A549 (cell line): ENCODE measurements at regions not wholly inside any gene's neighbourhood (a gene's known extent, or its start where the extent isn't known, plus 50 kb on each side); places are given as distances from the start of the nearest gene placed in this dataset.

Source experiments
- ATAC-seq, 2 experiments: fragments of 200-7000 bp in 1 of 2; fragments of >200 bp in 1 of 2; cut with Nextera tagmentation in 1 of 2; cut with Tn5 transposase in 1 of 2; 3 replicates each; pipeline versions ENCODE4 v1.8.0 to v1.9.1; 2018 to 2020; ENCODE audit warnings: mild to moderate bottlenecking in 1 of 2, moderate library complexity in 1 of 2
- CTCF ChIA-PET: fragments of 300-600 bp; sonication (Branson Sonifier 250); formaldehyde crosslinking; extraction: SDS; loops from one replicate; lab custom pipeline; 2021; ENCODE audit warnings: antibody characterized with exemption, inconsistent platforms; lab: Yijun Ruan, JAX
- POLR2A ChIA-PET: fragments of 350-600 bp; formaldehyde crosslinking; extraction: SDS; loops from one replicate; lab custom pipeline; 2021; ENCODE audit warnings: antibody characterized with exemption, inconsistent platforms; lab: Yijun Ruan, JAX
- DNase-seq, 2 experiments: peaks; one replicate each; pipeline versions ENCODE4 v3.0.0 to v3.0.0-alpha.2; 2011 to 2016; ENCODE audit warnings: low read depth in 1 of 2, low spot score in 1 of 2
- FAIRE-seq: peaks from 2 replicates; lab custom pipeline; 2011; peaks lifted over from hg19 to GRCh38; lab: Jason Lieb, UNC
- H3K27ac ChIP-seq, 2 experiments: fragments of >200 bp; sonication (Bioruptor Twin); formaldehyde crosslinking; 3 replicates each; pipeline ENCODE4 v1.5.1; 2016 to 2017
- H3K4me1 ChIP-seq: fragments of >200 bp; sonication (Bioruptor Twin); formaldehyde crosslinking; 3 replicates; pipeline ENCODE4 v1.6.1; 2016
- H3K4me2 ChIP-seq: fragments of >200 bp; sonication (Bioruptor Twin); formaldehyde crosslinking; 3 replicates; pipeline ENCODE4 v1.6.1; 2016
- H3K4me3 ChIP-seq: fragments of >200 bp; sonication (Bioruptor Twin); formaldehyde crosslinking; 3 replicates; pipeline ENCODE4 v1.5.1; 2016
- H3K9me3 ChIP-seq: fragments of >200 bp; sonication (Bioruptor Twin); formaldehyde crosslinking; 3 replicates; pipeline ENCODE4 v1.6.1; 2016
- BHLHE40 ChIP-seq: IDR thresholded peaks from 2 replicates; pipeline ENCODE4 v1.6.1; 2012; ENCODE audit warnings: low read depth, low read length, inconsistent platforms
- CBX2 ChIP-seq: fragments of 200-600 bp; sonication (generic); IDR thresholded peaks from 2 replicates; pipeline ENCODE4 v1.6.1; 2016; ENCODE audit warnings: low read depth, mild to moderate bottlenecking, borderline replicate concordance
- CEBPB ChIP-seq, 2 experiments: fragments of >200 bp in 1 of 2; sonication (Bioruptor Twin) in 1 of 2; formaldehyde crosslinking in 1 of 2; IDR thresholded peaks; 2 replicates each; pipeline ENCODE4 v1.6.1; 2012 to 2016
- CHD4 ChIP-seq: fragments of 200-600 bp; sonication (generic); IDR thresholded peaks from 2 replicates; pipeline ENCODE4 v1.6.1; 2016; ENCODE audit warnings: antibody characterized with exemption, mild to moderate bottlenecking, borderline replicate concordance
- EP300 ChIP-seq, 2 experiments: fragments of >200 bp; sonication (Bioruptor Twin); formaldehyde crosslinking; IDR thresholded peaks; 2 replicates in 1 of 2; 3 replicates in 1 of 2; pipeline ENCODE4 v1.6.1; 2016 to 2017
- ESRRA ChIP-seq: fragments of 150-350 bp; IDR thresholded peaks from 2 replicates; pipeline ENCODE4 v1.6.1; 2014; ENCODE audit warnings: mild to moderate bottlenecking, low read length, borderline replicate concordance
- FOSB ChIP-seq: fragments of 250-450 bp; sonication (Bioruptor Pico); IDR thresholded peaks from 2 replicates; pipeline ENCODE4 v1.5.0; 2020; ENCODE audit warnings: mild to moderate bottlenecking, moderate library complexity
- FOXS1 ChIP-seq: fragments of 250-450 bp; sonication (Bioruptor Pico); IDR thresholded peaks from 2 replicates; pipeline ENCODE4 v1.5.0; 2020; ENCODE audit warnings: mild to moderate bottlenecking, moderate library complexity
- GATA3 ChIP-seq: IDR thresholded peaks from 2 replicates; pipeline ENCODE4 v1.6.1; 2012; ENCODE audit warnings: borderline replicate concordance
- HDAC2 ChIP-seq: fragments of 200-600 bp; sonication (generic); IDR thresholded peaks from 2 replicates; pipeline ENCODE4 v1.6.1; 2016
- HEYL ChIP-seq: fragments of 250-450 bp; sonication (Bioruptor Pico); IDR thresholded peaks from 2 replicates; pipeline ENCODE4 v1.8.0; 2021; ENCODE audit warnings: mild to moderate bottlenecking, moderate library complexity
- KDM5A ChIP-seq: fragments of 200-600 bp; sonication (generic); IDR thresholded peaks from 2 replicates; pipeline ENCODE4 v1.6.1; 2016; ENCODE audit warnings: antibody characterized with exemption, mild to moderate bottlenecking
- MAFK ChIP-seq: fragments of 450-650 bp; IDR thresholded peaks from 2 replicates; pipeline ENCODE4 v1.6.1; 2014; ENCODE audit not compliant: partially characterized antibody
- MAZ ChIP-seq: fragments of 150-350 bp; IDR thresholded peaks from 2 replicates; pipeline ENCODE4 v1.6.1; 2014; ENCODE audit warnings: antibody characterized with exemption, low read depth, low read length, borderline replicate concordance
- NFE2L2 ChIP-seq: fragments of 150-350 bp; conservative IDR thresholded peaks from 2 replicates; pipeline ENCODE4 v1.6.1; 2014; ENCODE audit warnings: low read length
- NR3C1 ChIP-seq: fragments of >200 bp; sonication (Bioruptor Twin); formaldehyde crosslinking; IDR thresholded peaks from 3 replicates; pipeline ENCODE4 v1.6.1; 2017
- POLR2A ChIP-seq: IDR thresholded peaks from 2 replicates; pipeline ENCODE4 v1.6.1; 2012; ENCODE audit warnings: mild to moderate bottlenecking, low read length
- RNF2 ChIP-seq: fragments of 200-600 bp; sonication (generic); IDR thresholded peaks from 2 replicates; pipeline ENCODE4 v1.6.1; 2016; ENCODE audit warnings: low read depth, mild to moderate bottlenecking, antibody characterized with exemption, moderate library complexity, borderline replicate concordance
- SREBF2 ChIP-seq: fragments of 450-650 bp; IDR thresholded peaks from 2 replicates; pipeline ENCODE4 v1.6.1; 2014; ENCODE audit warnings: mild to moderate bottlenecking, moderate library complexity
- TFCP2L1 ChIP-seq: fragments of 250-450 bp; sonication (Bioruptor Pico); IDR thresholded peaks from 2 replicates; pipeline ENCODE4 v1.5.0; 2021; ENCODE audit warnings: mild to moderate bottlenecking
- USF2 ChIP-seq: fragments of 450-650 bp; IDR thresholded peaks from 2 replicates; pipeline ENCODE4 v1.6.1; 2014; ENCODE audit warnings: antibody characterized with exemption
- ZFP36 ChIP-seq: fragments of 450-650 bp; IDR thresholded peaks from 2 replicates; pipeline ENCODE4 v1.6.1; 2014; ENCODE audit warnings: borderline replicate concordance; ENCODE audit not compliant: partially characterized antibody
- WGBS: methylation state at CpG from one replicate; pipeline ENCODE4 v1.1.6; 2017; ENCODE audit errors: missing lambda C conversion rate; 5-methylcytosine and 5-hydroxymethylcytosine counted together
- TF ChIP-seq, protein P1 (sequence below): fragments of >200 bp; sonication (Bioruptor Twin); formaldehyde crosslinking; IDR thresholded peaks from 2 replicates; pipeline ENCODE4 v1.6.1; 2016
- TF ChIP-seq, protein P2 (sequence below): fragments of 150-350 bp; IDR thresholded peaks from 2 replicates; pipeline ENCODE4 v1.6.1; 2014; ENCODE audit warnings: low read depth, mild to moderate bottlenecking, low read length

- Histone ChIP-seq H3K4me2 (no peak overlapping the region; the same call in 2 of the 3 replicates), H3K9me3 (no peaks in the 10 kb centered on the region), H3K27ac (peak overlapping the region; percentile 67 to 76; a peak in 5 of 6 replicates), H3K4me1 (peaks cover 43% of the 10 kb centered on the region), H3K4me3 (no peak overlapping the region)
- POLR2A ChIA-PET: no interaction called here
- 93% methylated on average over 9 of the region's 9 CpGs for WGBS
- FAIRE-seq: no peak
- no peak for DNase-seq
- no peak for ATAC-seq
- TF ChIP-seq HEYL (CRISPR knock-in tag) (no peak), TFCP2L1 (CRISPR knock-in tag) (no peak), CBX2 (no peak), GATA3 (no peak), HDAC2 (no peak), FOSB (CRISPR knock-in tag) (no peak), NR3C1 (no peak), CEBPB (IDR thresholded peaks at IDR 0.05) (no peak), KDM5A (no peak), BHLHE40 (no peak)
- TF ChIP-seq, protein P1, sequence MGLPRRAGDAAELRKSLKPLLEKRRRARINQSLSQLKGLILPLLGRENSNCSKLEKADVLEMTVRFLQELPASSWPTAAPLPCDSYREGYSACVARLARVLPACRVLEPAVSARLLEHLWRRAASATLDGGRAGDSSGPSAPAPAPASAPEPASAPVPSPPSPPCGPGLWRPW: no peak
- CTCF ChIA-PET: interaction anchor here (0.9 to 4.5 kb wide), 6 partner anchors 10 to 29 kb away, joined by 3 to 47 read pairs (median 3); no protein-coding TSS in a partner anchor
Observed at GRCh38 chr10:110365356-110366143, 60.8 kb upstream of the SMNDC1 start.

GRCh38 chr10:110366635-110367034, 61.9 kb upstream of the SMNDC1 start:
- CTCF ChIA-PET: interaction anchor here (0.7 to 4.5 kb wide), 5 partner anchors 9 to 306 kb away, joined by 3 to 47 read pairs (median 4); no protein-coding TSS in a partner anchor
- no peak for ATAC-seq
- Histone ChIP-seq H3K9me3 (no peaks in the 10 kb centered on the region), H3K4me1 (peaks cover 37% of the 10 kb centered on the region), H3K4me2 (no peak overlapping the region), H3K4me3 (no peak overlapping the region), H3K27ac (peak overlapping the region in 1 of 2 experiments; percentile 76; a peak in 4 of 6 replicates)
- no peak for DNase-seq
- 87% methylated on average over 4 of the region's 4 CpGs for WGBS
- FAIRE-seq: no peak
- TF ChIP-seq NFE2L2 (no peak), NR3C1 (no peak), POLR2A (no peak), MAFK (no peak), HDAC2 (no peak), TFCP2L1 (CRISPR knock-in tag) (no peak), GATA3 (no peak), MAZ (no peak), ZFP36 (no peak), SREBF2 (no peak), USF2 (no peak), EP300 (IDR thresholded peaks at IDR 0.05) (no peak), RNF2 (no peak), FOXS1 (no peak), ESRRA (no peak), KDM5A (no peak), CHD4 (no peak)
- TF ChIP-seq, protein P2, sequence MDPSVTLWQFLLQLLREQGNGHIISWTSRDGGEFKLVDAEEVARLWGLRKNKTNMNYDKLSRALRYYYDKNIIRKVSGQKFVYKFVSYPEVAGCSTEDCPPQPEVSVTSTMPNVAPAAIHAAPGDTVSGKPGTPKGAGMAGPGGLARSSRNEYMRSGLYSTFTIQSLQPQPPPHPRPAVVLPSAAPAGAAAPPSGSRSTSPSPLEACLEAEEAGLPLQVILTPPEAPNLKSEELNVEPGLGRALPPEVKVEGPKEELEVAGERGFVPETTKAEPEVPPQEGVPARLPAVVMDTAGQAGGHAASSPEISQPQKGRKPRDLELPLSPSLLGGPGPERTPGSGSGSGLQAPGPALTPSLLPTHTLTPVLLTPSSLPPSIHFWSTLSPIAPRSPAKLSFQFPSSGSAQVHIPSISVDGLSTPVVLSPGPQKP: no peak
- POLR2A ChIA-PET: no interaction called here
